ENCODE measurements at regions not wholly inside any gene's neighbourhood (a gene's known extent, or its start where the extent isn't known, plus 50 kb on each side); places are given as distances from the start of the nearest gene placed in this dataset.

- H4K20me1 ChIP-seq (ENCODE audit: control insufficient read depth, insufficient read depth): no peaks in the 10 kb centered on the region
- no peak overlapping the region for H3K4me2 ChIP-seq (ENCODE audit: control insufficient read depth, insufficient read depth)
- no peak overlapping the region for H3K9ac ChIP-seq (ENCODE audit: control insufficient read depth, insufficient read depth, low read length)
- CTCF ChIA-PET: no interaction called here
- no peaks in the 10 kb centered on the region; a peak in 2 of 4 replicates for H3K27me3 ChIP-seq (replicated peaks in 1 of 2; ENCODE audit: control insufficient read depth in 2 of 2, insufficient read depth in 2 of 2, low read length in 1 of 2)
- no peaks in the 10 kb centered on the region for H3K4me1 ChIP-seq (ENCODE audit: control insufficient read depth, insufficient read depth, low read length)
- no peaks in the 10 kb centered on the region for H3K9me3 ChIP-seq (replicated peaks; ENCODE audit: control insufficient read depth, insufficient read depth, low read length)
- WGBS (ENCODE audit: insufficient coverage, insufficient replicate concordance, low lambda C conversion rate, missing lambda C conversion rate): 85% methylated on average over 56 of the region's 74 CpGs
- intact Hi-C loops (cut with micrococcal nuclease; ENCODE audit: unreplicated experiment): no loop called here
- no peaks in the 10 kb centered on the region for H3K79me2 ChIP-seq (ENCODE audit: control insufficient read depth, insufficient read depth, low read length)
- no TSS peak for BruUV-seq (replicated peaks)
- no peak overlapping the region for H3K4me3 ChIP-seq
- POLR2A ChIA-PET: no interaction called here
- no peaks in the 10 kb centered on the region for H3K36me3 ChIP-seq (ENCODE audit: control insufficient read depth in 2 of 2, insufficient read depth in 2 of 2, low read length in 1 of 2)
- RAD21 ChIA-PET (ENCODE audit: unreplicated experiment): no interaction called here
- ATAC-seq (no peak), DNase-seq (ENCODE audit: low read depth, low spot score) (no peak), FAIRE-seq (no peak)
- H2AFZ ChIP-seq (ENCODE audit: control insufficient read depth, low read depth, low read length): no peak overlapping the region
- no peak overlapping the region for H3K27ac ChIP-seq (ENCODE audit: control insufficient read depth, insufficient read depth)
- SMC1A ChIA-PET (ENCODE audit: uncharacterized antibody, unreplicated experiment): no interaction called here
- in situ Hi-C loops (cut with MboI): no loop called here
- TF ChIP-seq PML (IDR thresholded peaks at IDR 0.05; ENCODE audit: low read length) (no peak), TAF1 (IDR thresholded peaks at IDR 0.05; ENCODE audit: borderline replicate concordance, low read depth, low read length) (no peak), BCLAF1 (IDR thresholded peaks at IDR 0.05) (no peak), RAD51 (IDR thresholded peaks at IDR 0.05) (no peak), IRF4 (IDR thresholded peaks at IDR 0.05; ENCODE audit: low read depth, low read length) (no peak), CREB1 (IDR thresholded peaks at IDR 0.05; ENCODE audit: low read depth) (no peak), USF1 (IDR thresholded peaks at IDR 0.05; ENCODE audit: borderline replicate concordance, extremely low read length, insufficient read depth, low read depth, low read length) (no peak), NKRF (conservative IDR thresholded peaks at IDR 0.05) (no peak), E2F8 (IDR thresholded peaks at IDR 0.05; ENCODE audit: low read depth, partially characterized antibody) (no peak), MEF2A (IDR thresholded peaks at IDR 0.05; ENCODE audit: insufficient read depth, low read depth, low read length) (no peak), SMARCA5 (IDR thresholded peaks at IDR 0.05) (no peak), ZNF207 (IDR thresholded peaks at IDR 0.05; ENCODE audit: borderline replicate concordance) (no peak), SP1 (IDR thresholded peaks at IDR 0.05; ENCODE audit: low read depth, low read length) (no peak), NR2C2 (IDR thresholded peaks at IDR 0.05; ENCODE audit: borderline replicate concordance, control insufficient read depth, insufficient read length, low read depth) (no peak), SUPT20H (IDR thresholded peaks at IDR 0.05; ENCODE audit: borderline replicate concordance, control insufficient read depth, low read depth, low read length) (no peak), MTA3 (IDR thresholded peaks at IDR 0.05; ENCODE audit: borderline replicate concordance, low read length) (no peak)
Measured at GRCh38 chr2:120988700-120989511, 253.2 kb downstream of the GLI2 start.
